ENCODE measurements at regions not wholly inside any gene's neighbourhood (a gene's known extent, or its start where the extent isn't known, plus 50 kb on each side); places are given as distances from the start of the nearest gene placed in this dataset.
A peak's percentile ranks its signal among the peaks of the same experiment; 100 is the strongest.

DNA sequence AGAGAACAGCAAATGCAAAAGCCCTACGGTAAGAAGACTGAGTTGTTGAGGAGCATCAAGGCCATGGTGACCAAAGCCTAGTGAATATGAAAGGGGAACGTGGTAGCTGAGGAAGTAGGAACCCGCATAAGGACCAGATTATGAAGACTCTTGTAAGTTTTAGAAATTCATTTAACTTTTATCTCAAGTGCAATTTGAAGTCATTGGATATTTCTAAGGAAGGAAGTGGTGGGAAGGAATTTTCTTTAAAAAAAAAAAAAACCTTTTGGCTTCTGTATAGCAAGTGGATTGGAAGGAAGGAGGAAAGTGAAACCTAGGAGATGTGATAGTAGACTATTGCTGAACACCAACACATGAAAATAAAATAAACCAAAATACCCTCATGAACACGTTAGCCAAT is 119.0 kb downstream of the TNFSF18 start:
- no peak for TF ChIP-seq EZH2 (IDR thresholded peaks at IDR 0.05; ENCODE audit: low read length)
- TF ChIP-seq, protein P1, sequence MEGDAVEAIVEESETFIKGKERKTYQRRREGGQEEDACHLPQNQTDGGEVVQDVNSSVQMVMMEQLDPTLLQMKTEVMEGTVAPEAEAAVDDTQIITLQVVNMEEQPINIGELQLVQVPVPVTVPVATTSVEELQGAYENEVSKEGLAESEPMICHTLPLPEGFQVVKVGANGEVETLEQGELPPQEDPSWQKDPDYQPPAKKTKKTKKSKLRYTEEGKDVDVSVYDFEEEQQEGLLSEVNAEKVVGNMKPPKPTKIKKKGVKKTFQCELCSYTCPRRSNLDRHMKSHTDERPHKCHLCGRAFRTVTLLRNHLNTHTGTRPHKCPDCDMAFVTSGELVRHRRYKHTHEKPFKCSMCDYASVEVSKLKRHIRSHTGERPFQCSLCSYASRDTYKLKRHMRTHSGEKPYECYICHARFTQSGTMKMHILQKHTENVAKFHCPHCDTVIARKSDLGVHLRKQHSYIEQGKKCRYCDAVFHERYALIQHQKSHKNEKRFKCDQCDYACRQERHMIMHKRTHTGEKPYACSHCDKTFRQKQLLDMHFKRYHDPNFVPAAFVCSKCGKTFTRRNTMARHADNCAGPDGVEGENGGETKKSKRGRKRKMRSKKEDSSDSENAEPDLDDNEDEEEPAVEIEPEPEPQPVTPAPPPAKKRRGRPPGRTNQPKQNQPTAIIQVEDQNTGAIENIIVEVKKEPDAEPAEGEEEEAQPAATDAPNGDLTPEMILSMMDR (optimal IDR thresholded peaks at IDR 0.05 in 1 of 3, IDR thresholded peaks at IDR 0.05 in 1 of 3, conservative IDR thresholded peaks at IDR 0.05 in 1 of 3; ENCODE audit: extremely low read depth in 1 of 3, insufficient read depth in 2 of 3, low read length in 3 of 3), result no peak
- no peak for FAIRE-seq
- no peak overlapping the region for H3K4me2 ChIP-seq (ENCODE audit: control insufficient read depth, extremely low read depth, insufficient read depth, low read depth, low read length)
- no peak for DNase-seq (ENCODE audit: low read depth, low spot score)
- dilution Hi-C loops (cut with MboI; ENCODE audit: extremely low pct_ligation_motif_present, low sequenced_read_pairs), result no loop called here
- H3K27ac ChIP-seq (ENCODE audit: control insufficient read depth, insufficient read depth, low read length), result no peak overlapping the region
- no peak overlapping the region for H3K4me3 ChIP-seq (ENCODE audit: control insufficient read depth in 2 of 3, extremely low read depth in 1 of 3, insufficient read depth in 2 of 3, low read depth in 1 of 3, low read length in 3 of 3)
- H3K27me3 ChIP-seq (ENCODE audit: control insufficient read depth, extremely low read depth, insufficient read depth, low read length), result no peaks in the 10 kb centered on the region
- no peaks in the 10 kb centered on the region for H3K79me2 ChIP-seq (ENCODE audit: control insufficient read depth, insufficient read depth, low read length)
- H3K36me3 ChIP-seq (ENCODE audit: control insufficient read depth in 2 of 2, extremely low read depth in 1 of 2, insufficient read depth in 2 of 2, low read length in 2 of 2), result no peaks in the 10 kb centered on the region
- peaks cover 59% of the 10 kb centered on the region for H3K4me1 ChIP-seq (ENCODE audit: control insufficient read depth, extremely low read depth, insufficient read depth, low read length)
- peaks cover 2% of the 10 kb centered on the region for H3K9me3 ChIP-seq (ENCODE audit: control insufficient read depth, low read depth, low read length)
- H3K9me1 ChIP-seq (ENCODE audit: control insufficient read depth, extremely low read depth, insufficient read depth, low read length), result no peaks in the 10 kb centered on the region
- H2AFZ ChIP-seq (ENCODE audit: control insufficient read depth, low read length), result no peak overlapping the region
- no peak overlapping the region for H3K9ac ChIP-seq (ENCODE audit: control insufficient read depth, extremely low read depth, insufficient read depth, low read length)
- no peaks in the 10 kb centered on the region for H4K20me1 ChIP-seq (ENCODE audit: control insufficient read depth, extremely low read depth, insufficient read depth, low read length)

DNA sequence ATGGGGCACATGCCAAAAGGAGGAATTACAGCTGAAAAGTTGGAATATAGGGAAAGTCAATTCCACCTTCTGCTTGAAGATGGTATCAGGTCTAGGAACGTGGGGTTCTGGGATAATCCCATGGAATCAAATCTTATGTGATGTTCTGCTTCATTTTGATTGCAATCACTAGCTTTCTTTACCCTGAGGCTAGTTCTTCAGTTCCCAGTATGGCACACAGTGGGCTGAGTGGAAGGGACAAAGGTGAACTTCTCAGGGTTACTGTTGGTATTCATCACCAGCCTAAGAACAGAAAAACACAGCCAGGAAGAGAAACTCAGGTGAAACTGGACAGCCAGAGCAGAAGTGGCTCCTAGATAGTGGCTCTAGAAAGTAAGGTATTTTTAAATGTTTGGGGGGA is 117.8 kb downstream of the TNFSF18 start:
- Histone ChIP-seq H2AFZ (ENCODE audit: control insufficient read depth, low read length) (peak overlapping the region; percentile 69), H3K4me3 (ENCODE audit: control insufficient read depth in 2 of 3, extremely low read depth in 1 of 3, insufficient read depth in 2 of 3, low read depth in 1 of 3, low read length in 3 of 3) (no peak overlapping the region), H3K27ac (ENCODE audit: control insufficient read depth, insufficient read depth, low read length) (peak overlapping the region; percentile 73), H3K4me2 (ENCODE audit: control insufficient read depth, extremely low read depth, insufficient read depth, low read depth, low read length) (no peak overlapping the region), H3K36me3 (ENCODE audit: control insufficient read depth in 2 of 2, extremely low read depth in 1 of 2, insufficient read depth in 2 of 2, low read length in 2 of 2) (no peaks in the 10 kb centered on the region), H3K9me1 (ENCODE audit: control insufficient read depth, extremely low read depth, insufficient read depth, low read length) (no peaks in the 10 kb centered on the region), H3K79me2 (ENCODE audit: control insufficient read depth, insufficient read depth, low read length) (no peaks in the 10 kb centered on the region), H3K4me1 (ENCODE audit: control insufficient read depth, extremely low read depth, insufficient read depth, low read length) (peaks cover 51% of the 10 kb centered on the region), H3K9me3 (ENCODE audit: control insufficient read depth, low read depth, low read length) (peaks cover 2% of the 10 kb centered on the region), H4K20me1 (ENCODE audit: control insufficient read depth, extremely low read depth, insufficient read depth, low read length) (no peaks in the 10 kb centered on the region), H3K27me3 (ENCODE audit: control insufficient read depth, extremely low read depth, insufficient read depth, low read length) (no peaks in the 10 kb centered on the region), H3K9ac (ENCODE audit: control insufficient read depth, extremely low read depth, insufficient read depth, low read length) (no peak overlapping the region)
- TF ChIP-seq, protein P1 (optimal IDR thresholded peaks at IDR 0.05 in 1 of 3, IDR thresholded peaks at IDR 0.05 in 1 of 3, conservative IDR thresholded peaks at IDR 0.05 in 1 of 3; ENCODE audit: extremely low read depth in 1 of 3, insufficient read depth in 2 of 3, low read length in 3 of 3), result no peak
- no peak for TF ChIP-seq EZH2 (IDR thresholded peaks at IDR 0.05; ENCODE audit: low read length)
- FAIRE-seq (peak; percentile 9), DNase-seq (ENCODE audit: low read depth, low spot score) (no peak)
- dilution Hi-C loops (cut with MboI; ENCODE audit: extremely low pct_ligation_motif_present, low sequenced_read_pairs), result no loop called here
